ENCODE measurements at regions not wholly inside any gene's neighbourhood (a gene's known extent, or its start where the extent isn't known, plus 50 kb on each side); places are given as distances from the start of the nearest gene placed in this dataset.

DNA sequence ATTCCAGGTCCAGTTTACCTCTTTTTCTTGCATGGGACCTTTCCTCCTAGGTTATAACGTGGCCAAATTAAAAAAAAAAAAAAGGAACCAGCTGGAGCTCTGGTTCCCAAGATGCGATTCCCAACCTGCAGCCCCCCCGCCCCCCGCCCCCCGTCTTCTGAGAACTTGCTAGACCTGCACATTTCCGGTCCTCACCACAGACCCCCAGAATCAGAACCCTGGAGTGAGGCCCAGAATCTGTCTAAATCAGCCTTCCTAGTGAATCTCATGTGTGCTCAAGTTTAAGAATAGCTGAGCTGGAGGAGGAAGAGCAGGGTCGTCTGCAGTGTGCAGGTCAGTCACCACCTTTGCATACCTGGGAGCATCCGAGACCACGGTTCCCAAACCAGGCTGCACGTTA lies 144.2 kb downstream of the KLF6 start:
- Histone ChIP-seq H3K27me3 (replicated peaks in 1 of 4; ENCODE audit: control extremely low read depth in 1 of 4, control insufficient read depth in 3 of 4, insufficient read depth in 4 of 4, low read length in 3 of 4) (peaks cover 0 to 12% (median 3%) of the 10 kb centered on the region in 4 experiments), H3K9me3 (ENCODE audit: control extremely low read depth in 1 of 3, control insufficient read depth in 2 of 3, insufficient read depth in 1 of 3, low read length in 2 of 3) (no peaks in the 10 kb centered on the region), H3K9ac (ENCODE audit: low read length) (no peak overlapping the region), H3K4me1 (ENCODE audit: control insufficient read depth in 2 of 2, insufficient read depth in 2 of 2, low read length in 2 of 2) (no peaks in the 10 kb centered on the region), H4K20me1 (ENCODE audit: control insufficient read depth, insufficient read depth, low read length, poor library complexity, severe bottlenecking) (no peaks in the 10 kb centered on the region), H3K36me3 (replicated peaks in 1 of 2; ENCODE audit: control extremely low read depth in 1 of 2, control insufficient read depth in 1 of 2, extremely low read depth in 1 of 2, insufficient read depth in 2 of 2, low read length in 1 of 2) (no peaks in the 10 kb centered on the region), H3K27ac (ENCODE audit: low read length in 2 of 2) (no peak overlapping the region), H3K4me3 (ENCODE audit: control extremely low read depth in 1 of 5, extremely low read depth in 1 of 5, insufficient read depth in 1 of 5, low read depth in 2 of 5, low read length in 4 of 5) (no peak overlapping the region), H2AFZ (ENCODE audit: insufficient read depth, low read depth, low read length, poor library complexity, severe bottlenecking) (no peak overlapping the region), H3K79me2 (ENCODE audit: control insufficient read depth, insufficient read depth, low read length) (no peaks in the 10 kb centered on the region), H3K4me2 (replicated peaks; ENCODE audit: low read depth, low read length, poor library complexity, severe bottlenecking) (no peak overlapping the region)
- intact Hi-C loops (cut with micrococcal nuclease) = no loop called here
- DNase-seq = no peak
- no peaks in the 10 kb centered on the region for H3K9me3 Mint-ChIP-seq (ENCODE audit: insufficient read depth)
- no peak overlapping the region for H3K27ac Mint-ChIP-seq
- POLR2A ChIA-PET = interaction anchor here (0.7 kb wide), 2 partner anchors 9 to 1030 kb away, joined by 3 to 4 read pairs; no protein-coding TSS in a partner anchor
- CTCF ChIA-PET = interaction anchor here (0.7 kb wide), 1 partner anchor 602 kb away, joined by 3 read pairs; no protein-coding TSS in a partner anchor
- WGBS (ENCODE audit: insufficient coverage) = 52% methylated on average over 5 of the region's 10 CpGs
- peaks cover 10% of the 10 kb centered on the region for H3K27me3 Mint-ChIP-seq
- ATAC-seq (ENCODE audit: low read depth) = no peak
- H3K4me1 Mint-ChIP-seq = no peaks in the 10 kb centered on the region
- TF ChIP-seq EZH2 (IDR thresholded peaks at IDR 0.05; ENCODE audit: borderline replicate concordance, insufficient read depth, low read depth, low read length, poor library complexity, severe bottlenecking) (no peak), CTCF (IDR thresholded peaks at IDR 0.05) (no peak)
- H3K4me3 Mint-ChIP-seq = no peak overlapping the region

- Mint-ChIP-seq H3K9me3 (ENCODE audit: insufficient read depth) (no peaks in the 10 kb centered on the region), H3K4me3 (no peak overlapping the region), H3K27me3 (peaks cover 10% of the 10 kb centered on the region), H3K4me1 (no peaks in the 10 kb centered on the region), H3K27ac (no peak overlapping the region)
- Histone ChIP-seq H4K20me1 (ENCODE audit: control insufficient read depth, insufficient read depth, low read length, poor library complexity, severe bottlenecking) (no peaks in the 10 kb centered on the region), H3K9ac (ENCODE audit: low read length) (no peak overlapping the region), H3K27ac (ENCODE audit: low read length in 2 of 2) (no peak overlapping the region), H2AFZ (ENCODE audit: insufficient read depth, low read depth, low read length, poor library complexity, severe bottlenecking) (no peak overlapping the region), H3K4me3 (ENCODE audit: control extremely low read depth in 1 of 5, extremely low read depth in 1 of 5, insufficient read depth in 1 of 5, low read depth in 2 of 5, low read length in 4 of 5) (no peak overlapping the region), H3K4me1 (ENCODE audit: control insufficient read depth in 2 of 2, insufficient read depth in 2 of 2, low read length in 2 of 2) (no peaks in the 10 kb centered on the region), H3K9me3 (ENCODE audit: control extremely low read depth in 1 of 3, control insufficient read depth in 2 of 3, insufficient read depth in 1 of 3, low read length in 2 of 3) (no peaks in the 10 kb centered on the region), H3K79me2 (ENCODE audit: control insufficient read depth, insufficient read depth, low read length) (no peaks in the 10 kb centered on the region), H3K4me2 (replicated peaks; ENCODE audit: low read depth, low read length, poor library complexity, severe bottlenecking) (no peak overlapping the region), H3K36me3 (replicated peaks in 1 of 2; ENCODE audit: control extremely low read depth in 1 of 2, control insufficient read depth in 1 of 2, extremely low read depth in 1 of 2, insufficient read depth in 2 of 2, low read length in 1 of 2) (no peaks in the 10 kb centered on the region), H3K27me3 (replicated peaks in 1 of 4; ENCODE audit: control extremely low read depth in 1 of 4, control insufficient read depth in 3 of 4, insufficient read depth in 4 of 4, low read length in 3 of 4) (peaks cover 0 to 9% (median 3%) of the 10 kb centered on the region in 4 experiments)
- TF ChIP-seq CTCF (IDR thresholded peaks at IDR 0.05) = no peak
- no peak for TF ChIP-seq EZH2 (IDR thresholded peaks at IDR 0.05; ENCODE audit: borderline replicate concordance, insufficient read depth, low read depth, low read length, poor library complexity, severe bottlenecking)
- 95% methylated on average over 4 of the region's 4 CpGs for WGBS (ENCODE audit: insufficient coverage)
- no peak for DNase-seq
- intact Hi-C loops (cut with micrococcal nuclease) = no loop called here
- no peak for ATAC-seq (ENCODE audit: low read depth)
- ChIA-PET POLR2A (no interaction called here), CTCF (no interaction called here)
These were observed 145.5 kb downstream of the KLF6 start for GRCh38 chr10:3639546-3639945.

Data from B cell (primary cell).